ELR (cell line): ENCODE measurements at regions not wholly inside any gene's neighbourhood (a gene's known extent, or its start where the extent isn't known, plus 50 kb on each side); places are given as distances from the start of the nearest gene placed in this dataset.
"Not testable (repeated sequence)": the region's sequence is repeated elsewhere in the genome, so short reads cannot be mapped to it uniquely, and the experiment has no call there.

Experiments used
- DNase-seq: peaks from one replicate; pipeline ENCODE4 v3.0.0-alpha.2; 2015; ENCODE audit warnings: low read depth

GRCh38 chr4:3961091-3961672 is 195.0 kb downstream of the ADRA2C start:
- not testable (repeated sequence) for DNase-seq

GRCh38 chr4:3964572-3965278 is 198.5 kb downstream of the ADRA2C start:
- not testable (repeated sequence) for DNase-seq

GRCh38 chr4:3967204-3967603 is 201.0 kb downstream of the ADRA2C start:
- DNase-seq, result not testable (repeated sequence)

- DNase-seq, result not testable (repeated sequence)
Measured at GRCh38 chr4:3972626-3973025, 206.4 kb downstream of the ADRA2C start.

GRCh38 chr4:3973581-3974200 is 207.5 kb downstream of the ADRA2C start:
- not testable (repeated sequence) for DNase-seq

GRCh38 chr4:3983518-3984125 is 217.4 kb downstream of the ADRA2C start:
- DNase-seq, result not testable (repeated sequence)

- DNase-seq, result not testable (repeated sequence)
Measured at GRCh38 chr4:3984796-3985195, 218.6 kb downstream of the ADRA2C start.

- not testable (repeated sequence) for DNase-seq
Measured at GRCh38 chr4:3986412-3986811, 220.2 kb downstream of the ADRA2C start.

GRCh38 chr4:3997386-3997785 is 229.3 kb downstream of the OTOP1 start:
- DNase-seq, result not testable (repeated sequence)

- DNase-seq, result not testable (repeated sequence)
Measured at GRCh38 chr4:4004036-4004435, 222.7 kb downstream of the OTOP1 start.

GRCh38 chr4:4004702-4005101 is 222.0 kb downstream of the OTOP1 start:
- not testable (repeated sequence) for DNase-seq

- not testable (repeated sequence) for DNase-seq
Measured at GRCh38 chr4:4006356-4006755, 220.4 kb downstream of the OTOP1 start.

- not testable (repeated sequence) for DNase-seq
Measured at GRCh38 chr4:4019071-4019470, 207.7 kb downstream of the OTOP1 start.

- DNase-seq, result not testable (repeated sequence)
Measured at GRCh38 chr4:4021161-4021560, 205.6 kb downstream of the OTOP1 start.

- DNase-seq, result peak; percentile 7
Measured at GRCh38 chr4:4026708-4027107, 200.0 kb downstream of the OTOP1 start.

- not testable (repeated sequence) for DNase-seq
Measured at GRCh38 chr4:4028752-4029151, 198.0 kb downstream of the OTOP1 start.

GRCh38 chr4:4030509-4030908 is 196.2 kb downstream of the OTOP1 start:
- not testable (repeated sequence) for DNase-seq

GRCh38 chr4:4031446-4032135 is 195.1 kb downstream of the OTOP1 start:
- DNase-seq, result peak; percentile 0

- DNase-seq, result not testable (repeated sequence)
Measured at GRCh38 chr4:4032364-4032763, 194.4 kb downstream of the OTOP1 start.

- not testable (repeated sequence) for DNase-seq
Measured at GRCh38 chr4:4032801-4033605, 193.7 kb downstream of the OTOP1 start.
